DND-41 (cell line): ENCODE measurements at regions not wholly inside any gene's neighbourhood (a gene's known extent, or its start where the extent isn't known, plus 50 kb on each side); places are given as distances from the start of the nearest gene placed in this dataset.

Experiments used
- ATAC-seq: fragments of 200-7000 bp; cut with Tn5 transposase; 3 replicates; pipeline ENCODE4 v1.9.1; 2021; ENCODE audit warnings: low read depth; ENCODE audit not compliant: insufficient read depth
- DNase-seq: peaks from one replicate; pipeline ENCODE4 v3.0.0-alpha.2; 2020
- H2AFZ ChIP-seq: 2 replicates; pipeline ENCODE4 v1.6.0; 2012; ENCODE audit warnings: low read depth, low read length
- H3K27ac ChIP-seq: 2 replicates; pipeline ENCODE4 v1.5.1; 2012; ENCODE audit warnings: low read length, inconsistent platforms
- H3K27me3 ChIP-seq: fragments of 200-600 bp; sonication (generic); 2 replicates; pipeline ENCODE4 v1.6.0; 2012; ENCODE audit warnings: low read length, mild to moderate bottlenecking, inconsistent platforms; ENCODE audit not compliant: insufficient read depth, poor library complexity
- H3K36me3 ChIP-seq: 2 replicates; pipeline ENCODE4 v1.5.1; 2012; ENCODE audit warnings: low read length, inconsistent platforms; ENCODE audit not compliant: insufficient read depth
- H3K4me1 ChIP-seq: 2 replicates; pipeline ENCODE4 v1.5.1; 2012; ENCODE audit warnings: mild to moderate bottlenecking, low read length; ENCODE audit not compliant: insufficient read depth
- H3K4me2 ChIP-seq: 2 replicates; pipeline ENCODE4 v1.6.0; 2012; ENCODE audit warnings: mild to moderate bottlenecking, moderate library complexity, low read length, inconsistent platforms; ENCODE audit not compliant: insufficient read depth
- H3K4me3 ChIP-seq, 2 experiments: fragments of 200-600 bp in 1 of 2; shearing (Covaris generic) in 1 of 2; 2 replicates each; pipeline ENCODE4 v1.5.1; 2012 to 2016; ENCODE audit warnings: inconsistent platforms in 2 of 2, low read length in 2 of 2, mild to moderate bottlenecking in 2 of 2, low read depth in 1 of 2, moderate library complexity in 1 of 2
- H3K79me2 ChIP-seq: 2 replicates; pipeline ENCODE4 v1.6.0; 2012; ENCODE audit warnings: low read length, inconsistent platforms; ENCODE audit not compliant: insufficient read depth
- H3K9ac ChIP-seq: 2 replicates; pipeline ENCODE4 v1.6.0; 2012; ENCODE audit warnings: low read depth, mild to moderate bottlenecking, inconsistent platforms, low read length, moderate library complexity
- H3K9me3 ChIP-seq: 2 replicates; pipeline ENCODE4 v1.5.1; 2012; ENCODE audit warnings: low read length, moderate library complexity, mild to moderate bottlenecking, inconsistent platforms; ENCODE audit not compliant: insufficient read depth, severe bottlenecking
- H4K20me1 ChIP-seq: 2 replicates; pipeline ENCODE4 v1.6.0; 2012; ENCODE audit warnings: low read length; ENCODE audit not compliant: insufficient read depth
- CTCF ChIP-seq: IDR thresholded peaks from 2 replicates; pipeline ENCODE4 v1.5.1; 2012; ENCODE audit warnings: borderline replicate concordance, low read length, moderate library complexity, mild to moderate bottlenecking; ENCODE audit not compliant: poor library complexity, severe bottlenecking; ENCODE audit errors: extremely low read depth
- EZH2 ChIP-seq: IDR thresholded peaks from 3 replicates; pipeline ENCODE4 v1.6.1; 2012; ENCODE audit warnings: borderline replicate concordance, low read depth, mild to moderate bottlenecking, moderate library complexity, low read length, inconsistent platforms; ENCODE audit not compliant: severe bottlenecking

GRCh38 chrX:68936126-68936525, 107.3 kb downstream of the EFNB1 start:
- H3K79me2 ChIP-seq: no peaks in the 10 kb centered on the region
- ATAC-seq (no peak), DNase-seq (no peak)
- no peaks in the 10 kb centered on the region for H3K4me1 ChIP-seq
- no peak overlapping the region for H3K27ac ChIP-seq
- H3K36me3 ChIP-seq: no peaks in the 10 kb centered on the region
- no peaks in the 10 kb centered on the region for H3K9me3 ChIP-seq
- H2AFZ ChIP-seq: no peak overlapping the region
- no peaks in the 10 kb centered on the region for H3K27me3 ChIP-seq
- H4K20me1 ChIP-seq: no peaks in the 10 kb centered on the region
- no peak overlapping the region for H3K4me2 ChIP-seq
- no peak overlapping the region for H3K9ac ChIP-seq
- TF ChIP-seq EZH2 (no peak), CTCF (no peak)
- H3K4me3 ChIP-seq: no peak overlapping the region

- Histone ChIP-seq H3K4me2 (no peak overlapping the region), H3K4me1 (no peaks in the 10 kb centered on the region), H4K20me1 (no peaks in the 10 kb centered on the region), H3K27me3 (no peaks in the 10 kb centered on the region), H3K4me3 (no peak overlapping the region), H3K36me3 (no peaks in the 10 kb centered on the region), H3K9ac (no peak overlapping the region), H3K9me3 (no peaks in the 10 kb centered on the region), H3K27ac (no peak overlapping the region), H3K79me2 (no peaks in the 10 kb centered on the region), H2AFZ (no peak overlapping the region)
- TF ChIP-seq EZH2 (no peak), CTCF (no peak)
- ATAC-seq (no peak), DNase-seq (no peak)
Measured at GRCh38 chrX:68935362-68935761, 106.5 kb downstream of the EFNB1 start.

- no peaks in the 10 kb centered on the region for H3K27me3 ChIP-seq
- ATAC-seq: no peak
Measured at GRCh38 chrX:68934922-68935321, 106.1 kb downstream of the EFNB1 start.

More at GRCh38 chrX:68934922-68935321, 106.1 kb downstream of the EFNB1 start:
- no peaks in the 10 kb centered on the region for H3K36me3 ChIP-seq
- H3K4me3 ChIP-seq: no peak overlapping the region
- no peak overlapping the region for H3K27ac ChIP-seq
- H2AFZ ChIP-seq: no peak overlapping the region
- H4K20me1 ChIP-seq: no peaks in the 10 kb centered on the region
- H3K79me2 ChIP-seq: no peaks in the 10 kb centered on the region
- H3K4me2 ChIP-seq: no peak overlapping the region
- TF ChIP-seq EZH2 (no peak), CTCF (no peak)
- no peak for DNase-seq
- H3K4me1 ChIP-seq: no peaks in the 10 kb centered on the region
- H3K9ac ChIP-seq: no peak overlapping the region
- H3K9me3 ChIP-seq: no peaks in the 10 kb centered on the region
